Vagina (tissue), 2 donors: ENCODE measurements at regions not wholly inside any gene's neighbourhood (a gene's known extent, or its start where the extent isn't known, plus 50 kb on each side); places are given as distances from the start of the nearest gene placed in this dataset.

Source experiments
- DNase-seq, 2 donors: peaks; one replicate each; pipeline ENCODE4 v3.0.0-alpha.2; 2017; ENCODE audit errors: extremely low spot score in 2 of 2
- H3K27ac ChIP-seq: fragments of 200-600 bp; sonication (generic); one replicate; pipeline ENCODE4 v1.5.1; 2019
- H3K27me3 ChIP-seq: fragments of 200-600 bp; sonication (generic); one replicate; pipeline ENCODE4 v1.5.1; 2019
- H3K36me3 ChIP-seq, 2 donors: fragments of 200-600 bp; sonication (generic); one replicate each; pipeline ENCODE4 v1.5.1; 2017 to 2019
- H3K4me1 ChIP-seq: fragments of 200-600 bp; sonication (generic); one replicate; pipeline ENCODE4 v1.5.1; 2019
- H3K4me3 ChIP-seq, 2 donors: fragments of 200-600 bp; sonication (generic); 1 replicate in 1 of 2; 2 replicates in 1 of 2; pipeline ENCODE4 v1.5.1; 2016 to 2019
- H3K9me3 ChIP-seq: fragments of 200-600 bp; sonication (generic); one replicate; pipeline ENCODE4 v1.5.1; 2019
- CTCF ChIP-seq, 3 experiments: fragments of 450-650 bp in 2 of 3; fragments of 200-600 bp in 1 of 3; sonication (generic) in 1 of 3; IDR thresholded peaks; one replicate each; pipeline ENCODE4 v1.5.1; 2017 to 2019; ENCODE audit warnings: antibody characterized with exemption in 3 of 3, mild to moderate bottlenecking in 2 of 3, moderate library complexity in 2 of 3
- POLR2A ChIP-seq, 2 donors: fragments of 450-650 bp; IDR thresholded peaks; one replicate each; pipeline ENCODE4 v1.6.1; 2017; ENCODE audit warnings: antibody characterized with exemption in 2 of 2, mild to moderate bottlenecking in 2 of 2, moderate library complexity in 2 of 2
- POLR2AphosphoS5 ChIP-seq, 2 donors: sonication (generic); formaldehyde crosslinking; IDR thresholded peaks; one replicate each; pipeline ENCODE4 v1.9.0; 2017; ENCODE audit warnings: antibody characterized with exemption in 2 of 2, mild to moderate bottlenecking in 2 of 2, low read depth in 1 of 2; ENCODE audit not compliant: insufficient read depth in 1 of 2
- intact Hi-C: fragments of 100-400 bp; cut with DNase I; formaldehyde crosslinking; loops from one replicate; pipeline ENCODE4 v1.15.1; 2023

- H3K4me3 ChIP-seq, result no peak overlapping the region
- TF ChIP-seq CTCF (IDR thresholded peaks at IDR 0.05), result no peak
- no peak for TF ChIP-seq POLR2A (IDR thresholded peaks at IDR 0.05)
- TF ChIP-seq POLR2AphosphoS5 (IDR thresholded peaks at IDR 0.05; ENCODE audit: insufficient read depth in 1 of 2, low read depth in 1 of 2), result no peak
- intact Hi-C loops, result no loop called here
- H3K27ac ChIP-seq, result no peak overlapping the region
- peak in 1 of 2 donors; percentile 25 for DNase-seq
- H3K9me3 ChIP-seq, result no peaks in the 10 kb centered on the region
- no peaks in the 10 kb centered on the region for H3K36me3 ChIP-seq
- H3K4me1 ChIP-seq, result no peaks in the 10 kb centered on the region
- H3K27me3 ChIP-seq, result no peaks in the 10 kb centered on the region
These were observed 50.2 kb upstream of the LRP8 start for GRCh38 chr1:53378061-53378460.

GRCh38 chr1:53378932-53379661 is 51.2 kb upstream of the LRP8 start:
- H3K4me3 ChIP-seq, result no peak overlapping the region
- intact Hi-C loops, result no loop called here
- no peak for DNase-seq
- H3K4me1 ChIP-seq, result no peaks in the 10 kb centered on the region
- no peaks in the 10 kb centered on the region for H3K36me3 ChIP-seq
- H3K9me3 ChIP-seq, result no peaks in the 10 kb centered on the region
- TF ChIP-seq CTCF (IDR thresholded peaks at IDR 0.05) (no peak), POLR2AphosphoS5 (IDR thresholded peaks at IDR 0.05; ENCODE audit: insufficient read depth in 1 of 2, low read depth in 1 of 2) (no peak), POLR2A (IDR thresholded peaks at IDR 0.05) (no peak)
- no peaks in the 10 kb centered on the region for H3K27me3 ChIP-seq
- H3K27ac ChIP-seq, result no peak overlapping the region

DNA sequence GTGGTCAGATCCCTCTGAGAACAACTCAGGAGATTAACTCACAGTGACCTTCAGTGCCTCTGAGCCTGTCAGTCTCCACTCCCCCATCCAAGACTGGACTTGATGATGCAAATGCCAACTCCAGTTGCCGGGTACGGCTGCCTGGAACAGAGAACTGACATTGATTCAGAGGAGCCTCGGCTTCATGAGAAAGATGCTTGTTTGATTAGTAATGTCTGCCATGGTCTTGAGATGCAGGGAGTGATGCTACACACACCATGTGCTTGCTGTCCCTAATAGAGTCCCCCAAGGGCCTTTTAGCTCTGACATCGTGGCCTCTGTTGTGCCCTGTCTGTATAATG is 51.8 kb upstream of the LRP8 start:
- Histone ChIP-seq H3K4me3 (no peak overlapping the region), H3K27me3 (no peaks in the 10 kb centered on the region), H3K4me1 (no peaks in the 10 kb centered on the region), H3K9me3 (no peaks in the 10 kb centered on the region), H3K36me3 (no peaks in the 10 kb centered on the region), H3K27ac (no peak overlapping the region)
- no peak for DNase-seq
- TF ChIP-seq POLR2A (IDR thresholded peaks at IDR 0.05) (no peak), CTCF (IDR thresholded peaks at IDR 0.05) (no peak)
- intact Hi-C loops, result no loop called here

- intact Hi-C loops, result no loop called here
- no peak overlapping the region for H3K27ac ChIP-seq
- no peak for DNase-seq
- TF ChIP-seq POLR2AphosphoS5 (IDR thresholded peaks at IDR 0.05; ENCODE audit: insufficient read depth in 1 of 2, low read depth in 1 of 2) (no peak), CTCF (IDR thresholded peaks at IDR 0.05) (no peak), POLR2A (IDR thresholded peaks at IDR 0.05) (no peak)
- H3K9me3 ChIP-seq, result no peaks in the 10 kb centered on the region
- H3K4me1 ChIP-seq, result no peaks in the 10 kb centered on the region
- no peaks in the 10 kb centered on the region for H3K27me3 ChIP-seq
- H3K36me3 ChIP-seq, result no peaks in the 10 kb centered on the region
- no peak overlapping the region for H3K4me3 ChIP-seq
These were observed 52.4 kb upstream of the LRP8 start for GRCh38 chr1:53380296-53380695.

- Histone ChIP-seq H3K9me3 (no peaks in the 10 kb centered on the region), H3K27ac (no peak overlapping the region), H3K27me3 (no peaks in the 10 kb centered on the region), H3K4me1 (no peaks in the 10 kb centered on the region), H3K36me3 (no peaks in the 10 kb centered on the region), H3K4me3 (no peak overlapping the region)
- intact Hi-C loops, result no loop called here
- DNase-seq, result no peak
- TF ChIP-seq POLR2AphosphoS5 (IDR thresholded peaks at IDR 0.05; ENCODE audit: insufficient read depth in 1 of 2, low read depth in 1 of 2) (no peak), CTCF (IDR thresholded peaks at IDR 0.05) (no peak), POLR2A (IDR thresholded peaks at IDR 0.05) (no peak)
These were observed 54.0 kb upstream of the LRP8 start for GRCh38 chr1:53381790-53382401.
